Neural cell (in vitro differentiated cells): ENCODE measurements at regions not wholly inside any gene's neighbourhood (a gene's known extent, or its start where the extent isn't known, plus 50 kb on each side); places are given as distances from the start of the nearest gene placed in this dataset.

Experiments
- EP300 ChIP-seq: fragments of 450-650 bp; conservative IDR thresholded peaks from 2 replicates; pipeline ENCODE4 v1.6.1; 2014; ENCODE audit warnings: antibody characterized with exemption, mild to moderate bottlenecking, moderate library complexity; ENCODE audit not compliant: poor library complexity, severe bottlenecking
- TF ChIP-seq, protein P1 (sequence below): fragments of 450-650 bp; IDR thresholded peaks from 2 replicates; pipeline ENCODE4 v1.5.1; 2014; ENCODE audit warnings: antibody characterized with exemption, mild to moderate bottlenecking, moderate library complexity; ENCODE audit not compliant: poor library complexity, severe bottlenecking

GRCh38 chr16:51286272-51286671, 135.2 kb upstream of the SALL1 start:
- no peak for TF ChIP-seq EP300
- TF ChIP-seq, protein P1, sequence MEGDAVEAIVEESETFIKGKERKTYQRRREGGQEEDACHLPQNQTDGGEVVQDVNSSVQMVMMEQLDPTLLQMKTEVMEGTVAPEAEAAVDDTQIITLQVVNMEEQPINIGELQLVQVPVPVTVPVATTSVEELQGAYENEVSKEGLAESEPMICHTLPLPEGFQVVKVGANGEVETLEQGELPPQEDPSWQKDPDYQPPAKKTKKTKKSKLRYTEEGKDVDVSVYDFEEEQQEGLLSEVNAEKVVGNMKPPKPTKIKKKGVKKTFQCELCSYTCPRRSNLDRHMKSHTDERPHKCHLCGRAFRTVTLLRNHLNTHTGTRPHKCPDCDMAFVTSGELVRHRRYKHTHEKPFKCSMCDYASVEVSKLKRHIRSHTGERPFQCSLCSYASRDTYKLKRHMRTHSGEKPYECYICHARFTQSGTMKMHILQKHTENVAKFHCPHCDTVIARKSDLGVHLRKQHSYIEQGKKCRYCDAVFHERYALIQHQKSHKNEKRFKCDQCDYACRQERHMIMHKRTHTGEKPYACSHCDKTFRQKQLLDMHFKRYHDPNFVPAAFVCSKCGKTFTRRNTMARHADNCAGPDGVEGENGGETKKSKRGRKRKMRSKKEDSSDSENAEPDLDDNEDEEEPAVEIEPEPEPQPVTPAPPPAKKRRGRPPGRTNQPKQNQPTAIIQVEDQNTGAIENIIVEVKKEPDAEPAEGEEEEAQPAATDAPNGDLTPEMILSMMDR = no peak
